Gastrocnemius medialis (tissue), 4 donors: ENCODE measurements at regions not wholly inside any gene's neighbourhood (a gene's known extent, or its start where the extent isn't known, plus 50 kb on each side); places are given as distances from the start of the nearest gene placed in this dataset.

Source experiments
- POLR2A ChIP-seq, 2 donors: fragments of 450-650 bp; IDR thresholded peaks; one replicate each; pipeline ENCODE4 v1.6.1; 2017; ENCODE audit warnings: antibody characterized with exemption in 2 of 2, mild to moderate bottlenecking in 2 of 2, moderate library complexity in 2 of 2
- TF ChIP-seq, protein P1 (sequence below), 5 experiments: fragments of 450-650 bp in 3 of 5; fragments of 200-600 bp in 2 of 5; sonication (generic) in 2 of 5; IDR thresholded peaks in 4 of 5; conservative IDR thresholded peaks in 1 of 5; 1 replicate in 4 of 5; 2 replicates in 1 of 5; pipeline ENCODE4 v1.5.1; 2016 to 2019; ENCODE audit warnings: antibody characterized with exemption in 5 of 5, mild to moderate bottlenecking in 3 of 5, moderate library complexity in 3 of 5

- TF ChIP-seq, protein P1, sequence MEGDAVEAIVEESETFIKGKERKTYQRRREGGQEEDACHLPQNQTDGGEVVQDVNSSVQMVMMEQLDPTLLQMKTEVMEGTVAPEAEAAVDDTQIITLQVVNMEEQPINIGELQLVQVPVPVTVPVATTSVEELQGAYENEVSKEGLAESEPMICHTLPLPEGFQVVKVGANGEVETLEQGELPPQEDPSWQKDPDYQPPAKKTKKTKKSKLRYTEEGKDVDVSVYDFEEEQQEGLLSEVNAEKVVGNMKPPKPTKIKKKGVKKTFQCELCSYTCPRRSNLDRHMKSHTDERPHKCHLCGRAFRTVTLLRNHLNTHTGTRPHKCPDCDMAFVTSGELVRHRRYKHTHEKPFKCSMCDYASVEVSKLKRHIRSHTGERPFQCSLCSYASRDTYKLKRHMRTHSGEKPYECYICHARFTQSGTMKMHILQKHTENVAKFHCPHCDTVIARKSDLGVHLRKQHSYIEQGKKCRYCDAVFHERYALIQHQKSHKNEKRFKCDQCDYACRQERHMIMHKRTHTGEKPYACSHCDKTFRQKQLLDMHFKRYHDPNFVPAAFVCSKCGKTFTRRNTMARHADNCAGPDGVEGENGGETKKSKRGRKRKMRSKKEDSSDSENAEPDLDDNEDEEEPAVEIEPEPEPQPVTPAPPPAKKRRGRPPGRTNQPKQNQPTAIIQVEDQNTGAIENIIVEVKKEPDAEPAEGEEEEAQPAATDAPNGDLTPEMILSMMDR (IDR thresholded peaks at IDR 0.05 in 4 of 5, conservative IDR thresholded peaks at IDR 0.05 in 1 of 5): no peak
- TF ChIP-seq POLR2A (IDR thresholded peaks at IDR 0.05): no peak
Measured at GRCh38 chr3:189568961-189569360, 62.2 kb upstream of the TP63 start.
